Fibroblast of lung (primary cell): ENCODE measurements at regions not wholly inside any gene's neighbourhood (a gene's known extent, or its start where the extent isn't known, plus 50 kb on each side); places are given as distances from the start of the nearest gene placed in this dataset.

Source experiments
- DNase-seq, 2 donors: peaks; one replicate each; pipeline versions ENCODE4 v3.0.0 to v3.0.0-alpha.2; 2010; ENCODE audit warnings: low read depth in 2 of 2
- H2AFZ ChIP-seq: 2 replicates; pipeline ENCODE4 v1.5.1; 2012; ENCODE audit warnings: low read length, control low read depth, inconsistent platforms
- H3K27ac ChIP-seq: 2 replicates; pipeline ENCODE4 v1.5.1; 2011; ENCODE audit warnings: low read length, control low read depth; ENCODE audit not compliant: insufficient read depth
- H3K27me3 ChIP-seq: 2 replicates; pipeline ENCODE4 v1.5.1; 2011; ENCODE audit warnings: mild to moderate bottlenecking, low read length; ENCODE audit not compliant: control insufficient read depth, insufficient read depth
- H3K36me3 ChIP-seq: 2 replicates; pipeline ENCODE4 v1.5.1; 2011; ENCODE audit warnings: low read length; ENCODE audit not compliant: control insufficient read depth, insufficient read depth
- H3K4me1 ChIP-seq: 2 replicates; pipeline ENCODE4 v1.5.1; 2011; ENCODE audit warnings: low read length; ENCODE audit not compliant: control insufficient read depth, insufficient read depth; ENCODE audit errors: extremely low read depth
- H3K4me2 ChIP-seq: 2 replicates; pipeline ENCODE4 v1.5.1; 2011; ENCODE audit warnings: low read length, control low read depth; ENCODE audit not compliant: insufficient read depth; ENCODE audit errors: extremely low read depth
- H3K4me3 ChIP-seq, 4 experiments: fragments of 200-600 bp in 1 of 4; sonication (generic) in 1 of 4; replicated peaks in 1 of 4; 2 replicates each; pipeline ENCODE4 v1.5.1; 2011 to 2016; ENCODE audit warnings: low read length in 4 of 4, low read depth in 3 of 4, mild to moderate bottlenecking in 3 of 4, control low read depth in 2 of 4, inconsistent platforms in 1 of 4, mixed read lengths in 1 of 4; ENCODE audit not compliant: insufficient read depth in 1 of 4; ENCODE audit errors: control extremely low read depth in 1 of 4
- H3K79me2 ChIP-seq: 2 replicates; pipeline ENCODE4 v1.5.1; 2012; ENCODE audit warnings: mild to moderate bottlenecking, low read length, inconsistent platforms; ENCODE audit not compliant: control insufficient read depth, insufficient read depth
- H3K9ac ChIP-seq: 2 replicates; pipeline ENCODE4 v1.5.1; 2011; ENCODE audit warnings: mild to moderate bottlenecking, low read length, control low read depth; ENCODE audit not compliant: insufficient read depth
- H3K9me3 ChIP-seq: 2 replicates; pipeline ENCODE4 v1.5.1; 2012; ENCODE audit warnings: low read depth, low read length; ENCODE audit not compliant: control insufficient read depth, insufficient read depth
- H4K20me1 ChIP-seq: 2 replicates; pipeline ENCODE4 v1.5.1; 2011; ENCODE audit warnings: low read length; ENCODE audit not compliant: control insufficient read depth, insufficient read depth; ENCODE audit errors: extremely low read depth
- CTCF ChIP-seq, 2 donors: IDR thresholded peaks in 1 of 2; conservative IDR thresholded peaks in 1 of 2; 1 replicate in 1 of 2; 2 replicates in 1 of 2; pipeline ENCODE4 v1.5.1; 2011 to 2012; ENCODE audit warnings: low read length in 2 of 2, control low read depth in 1 of 2, inconsistent platforms in 1 of 2, low read depth in 1 of 2, mild to moderate bottlenecking in 1 of 2
- EZH2 ChIP-seq: IDR thresholded peaks from 2 replicates; pipeline ENCODE4 v1.5.1; 2012; ENCODE audit warnings: low read length, control low read depth, mild to moderate bottlenecking; ENCODE audit errors: missing control alignments

GRCh38 chr4:79065262-79065661, 126.0 kb upstream of the PAQR3 start:
- H3K79me2 ChIP-seq: no peaks in the 10 kb centered on the region

GRCh38 chr4:79064806-79065205, 125.6 kb upstream of the PAQR3 start:
- Histone ChIP-seq H3K9ac (no peak overlapping the region), H3K9me3 (no peaks in the 10 kb centered on the region), H3K27ac (no peak overlapping the region), H4K20me1 (no peaks in the 10 kb centered on the region), H2AFZ (no peak overlapping the region), H3K27me3 (no peaks in the 10 kb centered on the region), H3K79me2 (no peaks in the 10 kb centered on the region), H3K4me3 (no peak overlapping the region), H3K4me1 (no peaks in the 10 kb centered on the region), H3K4me2 (no peak overlapping the region), H3K36me3 (no peaks in the 10 kb centered on the region)
- DNase-seq: no peak
- TF ChIP-seq CTCF (conservative IDR thresholded peaks at IDR 0.05 in 1 of 2, IDR thresholded peaks at IDR 0.05 in 1 of 2; ENCODE audit: low read depth in 1 of 2, low read length in 2 of 2): no peak
- no peak for TF ChIP-seq EZH2

More at GRCh38 chr4:79065262-79065661, 126.0 kb upstream of the PAQR3 start:
- H4K20me1 ChIP-seq: no peaks in the 10 kb centered on the region
- no peak overlapping the region for H3K4me2 ChIP-seq
- TF ChIP-seq EZH2: no peak
- no peak for TF ChIP-seq CTCF (conservative IDR thresholded peaks at IDR 0.05 in 1 of 2, IDR thresholded peaks at IDR 0.05 in 1 of 2; ENCODE audit: low read depth in 1 of 2, low read length in 2 of 2)
- no peak overlapping the region for H3K4me3 ChIP-seq
- H3K27ac ChIP-seq: no peak overlapping the region
- no peaks in the 10 kb centered on the region for H3K9me3 ChIP-seq
- H3K4me1 ChIP-seq: no peaks in the 10 kb centered on the region
- no peaks in the 10 kb centered on the region for H3K36me3 ChIP-seq
- no peaks in the 10 kb centered on the region for H3K27me3 ChIP-seq
- H2AFZ ChIP-seq: no peak overlapping the region
- H3K9ac ChIP-seq: no peak overlapping the region
- DNase-seq: no peak

- no peak overlapping the region for H3K9ac ChIP-seq
- H3K4me2 ChIP-seq: no peak overlapping the region
- no peaks in the 10 kb centered on the region for H3K79me2 ChIP-seq
- no peaks in the 10 kb centered on the region for H3K36me3 ChIP-seq
- no peaks in the 10 kb centered on the region for H3K4me1 ChIP-seq
- no peak for DNase-seq
- no peaks in the 10 kb centered on the region for H3K9me3 ChIP-seq
- H4K20me1 ChIP-seq: no peaks in the 10 kb centered on the region
- no peaks in the 10 kb centered on the region for H3K27me3 ChIP-seq
- H3K27ac ChIP-seq: no peak overlapping the region
- H2AFZ ChIP-seq: no peak overlapping the region
- no peak overlapping the region for H3K4me3 ChIP-seq
- no peak for TF ChIP-seq CTCF (conservative IDR thresholded peaks at IDR 0.05 in 1 of 2, IDR thresholded peaks at IDR 0.05 in 1 of 2; ENCODE audit: low read depth in 1 of 2, low read length in 2 of 2)
- no peak for TF ChIP-seq EZH2
Measured at GRCh38 chr4:79059631-79060399, 120.6 kb upstream of the PAQR3 start.
